ENCODE measurements at regions not wholly inside any gene's neighbourhood (a gene's known extent, or its start where the extent isn't known, plus 50 kb on each side); places are given as distances from the start of the nearest gene placed in this dataset.

- Histone ChIP-seq H3K36me3 (no peaks in the 10 kb centered on the region), H3K4me1 (ENCODE audit: insufficient read depth) (peaks cover 2% of the 10 kb centered on the region), H3K4me3 (no peak overlapping the region), H3K27me3 (no peaks in the 10 kb centered on the region), H3K27ac (no peak overlapping the region), H3K9me3 (no peaks in the 10 kb centered on the region)
- intact Hi-C loops (cut with DNase I): no loop called here
- DNase-seq: no peak
- 24 to 56% (median 49%) methylated on average over 3 of the region's 3 CpGs for WGBS, 3 donors
- TF ChIP-seq POLR2A (IDR thresholded peaks at IDR 0.05): no peak
Measured at GRCh38 chr1:218558271-218558810, 213.2 kb downstream of the TGFB2 start.

GRCh38 chr1:218565377-218565776 lies 220.2 kb downstream of the TGFB2 start:
- 93 to 100% (median 93%) methylated on average over 1 of the region's 1 CpG for WGBS, 3 donors
- Histone ChIP-seq H3K36me3 (no peaks in the 10 kb centered on the region), H3K4me3 (no peak overlapping the region), H3K9me3 (no peaks in the 10 kb centered on the region), H3K27me3 (no peaks in the 10 kb centered on the region), H3K27ac (no peak overlapping the region), H3K4me1 (ENCODE audit: insufficient read depth) (no peaks in the 10 kb centered on the region)
- no peak for TF ChIP-seq CTCF (IDR thresholded peaks at IDR 0.05)
- TF ChIP-seq POLR2A (IDR thresholded peaks at IDR 0.05): no peak
- TF ChIP-seq EP300 (IDR thresholded peaks at IDR 0.05): no peak
- no peak for DNase-seq
- intact Hi-C loops (cut with DNase I): no loop called here

GRCh38 chr1:218568962-218569550 lies 223.9 kb downstream of the TGFB2 start:
- H3K4me3 ChIP-seq: no peak overlapping the region
- H3K27me3 ChIP-seq: no peaks in the 10 kb centered on the region
- no peaks in the 10 kb centered on the region for H3K36me3 ChIP-seq
- intact Hi-C loops (cut with DNase I): no loop called here
- 75 to 81% (median 77%) methylated on average over 5 of the region's 5 CpGs for WGBS, 3 donors
- no peak overlapping the region for H3K27ac ChIP-seq
- H3K4me1 ChIP-seq (ENCODE audit: insufficient read depth): no peaks in the 10 kb centered on the region
- H3K9me3 ChIP-seq: no peaks in the 10 kb centered on the region
- DNase-seq: no peak
- TF ChIP-seq POLR2A (IDR thresholded peaks at IDR 0.05): no peak
- no peak for TF ChIP-seq EP300 (IDR thresholded peaks at IDR 0.05)
- TF ChIP-seq CTCF (IDR thresholded peaks at IDR 0.05): no peak

- H3K27me3 ChIP-seq: no peaks in the 10 kb centered on the region
- no peak overlapping the region for H3K4me3 ChIP-seq
- WGBS, 3 donors: 90 to 94% (median 90%) methylated on average over 2 of the region's 2 CpGs
- no peaks in the 10 kb centered on the region for H3K9me3 ChIP-seq
- no peaks in the 10 kb centered on the region for H3K36me3 ChIP-seq
- TF ChIP-seq CTCF (IDR thresholded peaks at IDR 0.05) (no peak), POLR2A (IDR thresholded peaks at IDR 0.05) (no peak), EP300 (IDR thresholded peaks at IDR 0.05) (no peak)
- no peak overlapping the region for H3K27ac ChIP-seq
- no peak for DNase-seq
- H3K4me1 ChIP-seq (ENCODE audit: insufficient read depth): no peaks in the 10 kb centered on the region
- intact Hi-C loops (cut with DNase I): no loop called here
Measured at GRCh38 chr1:218570456-218570855, 225.3 kb downstream of the TGFB2 start.

- H3K4me1 ChIP-seq (ENCODE audit: insufficient read depth): no peaks in the 10 kb centered on the region
- no peaks in the 10 kb centered on the region for H3K36me3 ChIP-seq
- TF ChIP-seq POLR2A (IDR thresholded peaks at IDR 0.05) (no peak), EP300 (IDR thresholded peaks at IDR 0.05) (no peak), CTCF (IDR thresholded peaks at IDR 0.05) (no peak)
- no peak overlapping the region for H3K27ac ChIP-seq
- no peak for DNase-seq
- H3K9me3 ChIP-seq: no peaks in the 10 kb centered on the region
- intact Hi-C loops (cut with DNase I): no loop called here
- H3K4me3 ChIP-seq: no peak overlapping the region
- WGBS, 3 donors: 85 to 88% (median 87%) methylated on average over 6 of the region's 6 CpGs
- no peaks in the 10 kb centered on the region for H3K27me3 ChIP-seq
Measured at GRCh38 chr1:218571491-218571890, 226.4 kb downstream of the TGFB2 start.

Data from ovary (tissue), 7 donors.